ENCODE measurements at regions not wholly inside any gene's neighbourhood (a gene's known extent, or its start where the extent isn't known, plus 50 kb on each side); places are given as distances from the start of the nearest gene placed in this dataset.

- TF ChIP-seq POLR2A (IDR thresholded peaks at IDR 0.05; ENCODE audit: low read length) (no peak), GATA1 (IDR thresholded peaks at IDR 0.05; ENCODE audit: low read depth, low read length) (no peak)
Observed at GRCh38 chr11:25527841-25528240, 804.1 kb upstream of the ANO3 start.

All from erythroblast (primary cell).